Stimulated activated CD4-positive, alpha-beta T cell treated with anti-CD3 and anti-CD28 coated beads, TNF-alpha, amount 100 ng/mL, for 48 hours (primary cell): ENCODE measurements at regions not wholly inside any gene's neighbourhood (a gene's known extent, or its start where the extent isn't known, plus 50 kb on each side); places are given as distances from the start of the nearest gene placed in this dataset.

Source experiments
- DNase-seq, 3 donors: peaks; one replicate each; pipeline ENCODE4 v3.0.0-alpha.2; 2020; ENCODE audit warnings: low read depth in 3 of 3

DNA sequence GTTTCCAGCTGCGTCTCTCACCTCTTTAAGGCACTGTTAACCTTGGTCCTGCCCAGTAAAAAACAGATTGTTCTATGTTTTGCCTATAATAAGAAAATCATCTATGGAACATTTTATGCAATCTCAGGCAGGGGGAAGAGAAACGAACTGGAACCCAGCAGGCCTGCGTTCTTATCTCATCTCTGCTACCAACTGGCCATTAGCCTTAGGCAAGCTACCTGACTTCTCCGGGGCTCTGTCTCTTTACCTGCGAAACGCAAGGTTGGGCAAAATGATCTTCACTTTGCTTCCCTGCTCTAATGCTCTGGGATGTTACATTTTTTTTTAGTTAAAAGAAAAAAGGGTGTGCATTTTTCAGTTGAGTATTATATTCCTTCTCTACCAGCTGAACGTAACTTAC is 70.5 kb upstream of the WIPF1 start:
- no peak for DNase-seq

DNA sequence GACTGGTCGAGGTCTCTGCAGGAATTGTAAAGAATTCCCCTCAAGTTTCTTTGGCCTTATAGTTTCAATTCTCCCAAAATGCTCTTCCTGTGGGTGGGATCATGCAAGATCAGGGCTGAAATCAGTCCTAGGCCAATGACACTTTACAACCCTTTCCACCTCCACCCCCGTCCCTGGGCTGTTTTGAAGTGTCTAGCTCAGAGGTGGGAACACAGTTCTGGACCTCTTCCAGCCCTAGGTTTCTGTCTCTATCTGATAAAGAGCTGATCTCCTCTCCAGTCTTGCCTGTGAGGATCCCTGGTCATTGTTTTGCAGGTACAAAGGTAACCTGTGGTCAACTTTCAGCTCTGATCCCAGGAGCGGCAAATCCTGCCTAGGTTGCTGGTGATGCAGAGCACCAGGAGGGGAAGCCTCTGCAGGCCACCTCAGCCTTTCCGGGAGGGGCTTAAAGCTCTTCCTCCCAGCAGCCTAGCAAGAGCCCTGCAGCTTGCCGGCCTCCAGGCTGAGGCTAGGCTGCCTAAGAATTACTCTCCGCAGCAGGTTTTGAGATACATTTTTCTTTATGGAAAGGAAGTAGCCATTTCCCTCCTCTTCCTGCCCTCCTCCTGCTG is 69.8 kb upstream of the WIPF1 start:
- DNase-seq = no peak

DNA sequence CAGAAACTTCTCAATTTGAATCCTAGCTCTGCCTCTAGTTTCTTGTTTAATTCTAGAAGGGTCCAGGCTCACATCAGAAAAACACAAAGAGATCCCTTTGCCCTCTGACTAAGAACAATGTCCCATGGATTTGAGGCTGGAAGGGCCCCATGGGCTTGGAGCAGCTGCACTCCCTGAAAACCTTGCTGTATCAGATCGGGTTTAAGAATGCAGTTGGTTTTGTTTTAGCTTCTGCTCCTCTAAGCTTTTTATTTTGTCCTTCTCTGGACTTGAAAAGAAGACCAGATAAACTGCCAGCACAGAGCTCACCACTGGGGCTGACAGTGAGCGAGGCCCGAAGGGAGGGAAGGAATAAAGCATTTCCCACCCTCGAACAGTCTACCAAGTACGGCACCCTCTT is 69.2 kb upstream of the WIPF1 start:
- DNase-seq = no peak

DNA sequence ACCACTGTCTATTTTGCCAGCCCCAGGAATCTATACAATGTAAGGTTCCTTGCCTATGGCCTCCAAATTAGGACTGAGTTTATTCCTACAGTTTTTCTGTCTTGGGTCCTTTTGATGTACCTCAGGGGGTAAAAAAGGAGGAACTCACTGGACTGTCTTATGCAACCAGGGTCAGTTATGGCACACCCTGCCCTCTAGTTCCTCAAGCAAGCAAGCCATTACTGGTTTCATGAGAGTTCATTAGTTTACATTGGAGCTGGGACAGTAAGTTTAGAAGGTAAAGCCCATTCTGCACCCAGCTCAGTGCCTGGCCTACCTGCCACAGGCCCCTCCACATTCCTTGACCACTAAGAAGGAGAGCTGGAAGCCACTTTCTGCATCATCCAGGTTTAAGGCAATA is 68.7 kb upstream of the WIPF1 start:
- no peak for DNase-seq

DNA sequence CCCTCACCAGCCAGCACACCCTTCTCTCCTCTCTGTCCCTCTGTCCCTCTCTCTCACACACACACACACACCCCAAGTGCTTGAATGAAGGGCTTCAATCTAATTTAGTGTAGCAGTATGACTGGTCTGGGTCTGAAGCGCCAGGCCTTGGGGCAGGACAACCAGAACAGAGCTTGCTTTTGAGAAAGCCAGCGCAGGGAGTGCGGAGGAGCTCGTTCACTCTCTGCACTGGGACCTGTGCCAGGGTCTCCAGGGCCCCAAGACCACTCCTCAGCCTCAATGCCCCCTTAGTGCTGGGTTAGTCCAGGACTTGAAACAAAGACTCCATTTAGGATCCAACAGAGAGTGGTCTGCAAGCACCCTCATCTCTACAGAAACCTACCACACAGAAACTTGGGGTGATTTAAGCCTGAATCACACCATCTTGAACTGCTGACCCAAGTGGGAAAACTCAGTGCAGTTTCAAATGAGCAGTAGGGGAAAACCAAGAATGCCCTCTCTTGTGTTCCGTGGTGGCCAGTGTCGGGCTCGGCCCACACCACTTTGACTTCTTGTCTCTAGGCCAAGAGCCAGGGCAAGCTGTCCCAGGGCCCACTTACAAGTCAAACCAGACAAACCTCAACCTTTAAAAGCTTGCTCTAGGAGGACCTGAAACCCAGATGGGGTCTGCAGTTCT is 66.6 kb upstream of the WIPF1 start:
- no peak for DNase-seq

DNA sequence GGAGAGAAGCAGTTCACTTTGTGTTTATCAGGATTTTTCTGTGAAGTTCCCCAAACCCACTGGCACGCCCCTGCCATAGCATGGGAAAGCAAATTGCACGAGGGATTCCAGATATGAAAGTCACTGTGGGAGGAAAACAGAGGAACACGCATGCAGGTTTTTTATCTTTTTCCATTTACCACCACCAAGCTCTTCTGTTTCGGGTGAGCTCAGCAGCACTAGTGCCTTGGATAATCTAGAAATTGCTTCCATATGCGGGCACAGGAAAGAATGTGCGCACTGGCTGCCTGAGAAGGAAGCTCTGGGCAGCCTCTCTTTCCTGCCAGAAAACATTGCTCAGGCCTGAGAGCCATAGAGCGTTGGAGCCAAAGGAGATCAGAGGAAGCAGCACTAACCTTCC is 65.9 kb upstream of the WIPF1 start:
- no peak for DNase-seq

DNA sequence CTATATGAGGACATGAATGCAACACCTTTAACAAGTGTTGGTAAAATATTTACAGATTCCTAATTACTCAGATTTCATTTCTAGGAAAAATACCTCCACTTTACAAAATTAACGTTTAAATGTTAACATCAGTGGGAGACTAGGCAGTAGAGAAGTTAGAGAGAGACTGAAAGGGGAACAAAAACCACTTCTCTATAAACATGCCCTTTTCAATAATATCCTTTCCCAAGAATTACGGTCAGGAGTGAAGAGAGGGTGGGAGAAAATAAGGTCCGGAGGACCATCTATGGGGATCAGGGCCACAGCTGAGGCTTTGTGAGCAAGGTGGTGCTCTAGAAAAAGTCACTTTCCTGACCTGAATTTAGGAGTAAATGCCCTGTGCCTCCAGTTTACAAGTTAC is 65.3 kb upstream of the WIPF1 start:
- DNase-seq = no peak

DNA sequence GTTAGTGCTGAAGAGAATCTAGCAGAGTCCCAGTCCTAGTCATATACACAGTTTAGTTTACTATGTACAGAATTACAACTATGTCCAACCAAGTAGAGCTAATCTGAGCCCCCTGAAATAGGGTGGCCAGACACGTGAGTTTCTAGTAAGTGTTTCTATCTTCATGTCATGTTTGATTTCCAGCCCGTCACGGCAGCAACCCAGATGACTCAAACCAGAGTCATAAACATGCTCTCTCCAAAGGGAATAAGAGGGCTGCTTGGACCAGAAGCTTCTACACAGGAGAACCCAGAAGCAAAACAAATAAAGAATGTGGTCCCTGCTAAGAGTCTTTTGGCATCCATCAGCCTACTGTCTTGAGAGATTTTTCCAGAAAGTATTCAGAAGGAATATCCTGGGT is 64.9 kb upstream of the WIPF1 start:
- DNase-seq = no peak

DNA sequence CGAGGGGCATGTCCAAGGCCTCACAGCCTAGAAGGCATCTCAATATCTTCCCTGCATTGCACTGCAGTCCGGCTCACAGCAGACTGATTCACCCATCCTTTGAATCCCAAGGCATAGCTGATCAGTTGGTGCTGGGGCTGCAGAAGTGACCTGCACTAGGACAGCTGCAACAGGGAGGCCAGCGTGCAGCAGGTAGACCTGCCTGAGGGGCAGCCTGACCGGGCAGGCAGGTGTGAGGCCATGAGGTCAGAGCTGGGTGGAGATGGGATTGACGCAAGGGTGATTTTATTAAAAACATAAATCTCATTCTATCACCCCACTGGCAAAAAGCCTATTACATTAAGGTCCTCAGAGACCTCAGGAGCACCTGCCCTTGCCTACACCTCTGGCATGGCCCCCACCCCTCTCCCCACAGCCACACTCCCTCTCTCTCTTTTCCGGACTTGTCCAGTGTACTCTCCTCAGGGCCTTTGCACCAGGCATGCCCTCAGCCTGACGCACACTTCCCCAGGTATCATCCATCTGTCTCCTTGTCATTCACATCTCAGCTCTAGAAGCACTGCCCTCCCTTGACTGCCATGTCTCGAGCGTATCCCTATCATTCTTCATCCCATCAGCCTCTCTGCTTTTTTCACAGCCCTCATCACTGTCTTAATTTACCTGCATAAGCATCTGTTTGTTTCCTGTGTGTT is 63.5 kb upstream of the WIPF1 start:
- DNase-seq = no peak

DNA sequence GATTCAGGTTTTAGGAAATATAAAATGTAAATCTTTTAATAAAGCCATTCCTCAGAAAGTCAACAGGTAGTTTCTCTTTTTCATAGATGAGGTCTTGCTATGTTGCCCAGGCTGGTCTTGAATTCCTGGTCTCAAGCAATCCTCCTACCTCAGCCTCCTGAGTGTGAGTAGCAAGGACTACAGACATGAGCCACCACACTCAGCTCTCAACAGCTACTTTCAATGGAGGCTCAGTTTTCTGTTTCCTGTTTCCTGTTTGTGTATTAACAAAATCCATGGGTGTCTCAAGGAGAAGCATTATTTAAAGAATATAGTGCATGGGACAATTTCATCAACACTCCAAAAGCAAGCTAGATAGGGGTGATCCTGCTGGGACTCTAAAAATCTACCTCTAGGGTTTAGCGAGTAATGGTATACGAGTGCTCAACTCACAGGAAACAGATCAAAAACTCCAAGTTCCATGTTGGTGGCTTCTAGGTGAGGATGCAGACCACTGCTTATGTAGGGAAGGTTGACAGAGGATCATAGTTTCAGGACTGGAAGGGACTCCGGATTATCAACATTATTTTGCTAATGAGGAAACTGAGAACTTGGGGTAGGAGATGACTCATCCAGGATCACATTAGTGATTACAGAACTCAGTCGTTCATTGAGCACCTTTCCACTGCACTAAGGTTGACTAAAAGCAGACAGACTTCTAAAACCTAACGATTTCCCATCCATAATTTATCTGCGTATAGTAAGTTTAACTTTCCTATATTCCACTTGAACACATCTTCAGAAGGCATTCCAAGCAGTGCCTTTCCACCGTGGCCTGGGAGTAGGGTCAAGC is 61.7 kb upstream of the WIPF1 start:
- no peak for DNase-seq

DNA sequence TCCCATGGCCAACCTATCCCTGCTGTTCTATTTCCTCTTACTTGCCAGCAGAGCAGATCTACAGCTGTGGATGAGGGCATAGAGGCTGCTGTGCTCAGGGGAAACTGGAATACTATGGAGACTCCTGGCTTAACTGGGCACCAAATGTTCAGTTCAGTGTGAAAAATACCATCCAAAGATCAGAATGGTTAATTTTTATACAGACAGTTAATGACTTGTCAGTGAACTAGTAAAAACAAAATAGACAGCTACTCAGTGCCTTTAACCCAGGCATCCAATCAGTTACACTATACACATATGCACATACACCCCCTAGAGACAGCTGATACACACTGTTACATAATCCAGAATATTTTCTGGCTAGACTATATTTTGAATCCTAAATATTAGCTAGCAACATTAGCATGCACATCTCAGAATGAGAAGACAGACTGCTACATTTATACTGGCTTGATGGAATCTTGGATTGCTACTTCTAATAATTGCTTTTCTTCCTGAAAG is 59.1 kb upstream of the WIPF1 start:
- no peak for DNase-seq

DNA sequence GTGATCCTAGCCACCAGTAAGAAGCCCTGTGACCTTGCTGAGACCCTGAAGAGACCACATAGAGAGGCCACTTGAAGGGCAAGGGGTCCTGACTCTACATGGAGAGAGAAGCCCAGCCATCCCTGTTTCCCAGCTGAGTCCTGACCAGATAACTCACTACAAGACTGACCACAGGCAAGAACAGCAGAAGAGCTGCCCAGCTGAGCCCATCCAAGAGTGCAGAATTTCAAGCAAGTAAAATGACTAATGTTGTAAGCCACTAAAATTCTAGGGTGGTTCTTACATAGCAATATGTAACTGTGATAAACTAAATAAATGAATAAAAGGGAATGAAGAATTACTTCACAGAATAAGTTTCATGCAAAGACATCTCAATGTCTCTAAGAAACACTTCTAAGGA is 58.4 kb upstream of the WIPF1 start:
- DNase-seq = no peak

DNA sequence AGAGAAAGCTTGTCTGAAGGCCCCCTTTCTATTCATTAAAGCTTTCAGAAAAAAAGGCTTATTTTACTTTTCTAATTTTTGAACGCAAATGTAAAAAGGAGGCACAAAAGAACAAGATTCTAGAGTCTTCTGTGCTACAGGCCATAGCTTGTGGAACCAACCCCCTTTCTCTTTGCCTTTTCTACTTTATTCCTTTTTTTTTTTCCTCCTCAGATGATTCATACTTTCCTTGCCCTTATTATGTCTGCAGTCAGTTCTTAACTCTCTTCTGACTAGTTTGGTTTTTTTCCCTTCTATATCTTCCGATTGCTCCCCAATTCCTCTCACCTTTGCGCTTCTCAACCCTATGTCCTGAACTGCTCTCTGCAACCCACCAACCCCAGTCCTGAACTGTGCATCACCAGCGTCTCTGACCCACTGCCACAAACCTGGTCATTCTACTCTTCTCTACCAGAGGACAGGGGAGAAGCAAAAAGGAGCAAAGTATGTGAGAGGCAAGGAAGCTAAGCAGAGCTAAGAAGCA is 56.9 kb upstream of the WIPF1 start:
- no peak for DNase-seq

DNA sequence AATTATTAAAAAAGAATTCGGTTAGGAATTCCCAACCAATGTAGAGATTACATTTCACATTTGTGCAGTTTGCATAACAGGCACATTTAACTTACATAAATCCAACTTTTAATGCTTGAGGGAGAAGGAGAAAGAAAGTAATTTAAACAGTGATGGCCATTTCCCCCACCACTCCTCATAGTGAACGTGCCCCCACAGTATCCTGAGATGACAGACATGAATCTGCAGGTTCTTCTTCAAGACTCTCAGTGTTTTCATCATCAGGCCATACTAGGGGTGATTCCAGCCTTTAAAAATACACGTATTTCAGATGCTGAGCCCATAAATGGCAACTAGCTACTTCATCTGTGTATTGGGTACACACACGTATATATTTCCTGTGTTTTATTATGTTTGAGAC is 51.3 kb upstream of the WIPF1 start:
- DNase-seq = no peak
